ENCODE measurements at regions not wholly inside any gene's neighbourhood (a gene's known extent, or its start where the extent isn't known, plus 50 kb on each side); places are given as distances from the start of the nearest gene placed in this dataset.

- no peak for DNase-seq
These were observed 175.8 kb upstream of the PPP2R2D start for GRCh38 chr10:131724891-131725580.

- DNase-seq, result no peak
These were observed 175.2 kb upstream of the PPP2R2D start for GRCh38 chr10:131725581-131726069.

- DNase-seq, result peak; percentile 66
These were observed 174.5 kb upstream of the PPP2R2D start for GRCh38 chr10:131726076-131726880.

GRCh38 chr10:131726967-131727366, 173.8 kb upstream of the PPP2R2D start:
- DNase-seq, result no peak

GRCh38 chr10:131727560-131727959, 173.2 kb upstream of the PPP2R2D start:
- DNase-seq, result no peak

GRCh38 chr10:131728286-131729228, 172.3 kb upstream of the PPP2R2D start:
- no peak for DNase-seq

- DNase-seq, result no peak
These were observed 171.4 kb upstream of the PPP2R2D start for GRCh38 chr10:131729361-131729760.

GRCh38 chr10:131729938-131730660, 170.7 kb upstream of the PPP2R2D start:
- no peak for DNase-seq

- DNase-seq, result no peak
These were observed 169.9 kb upstream of the PPP2R2D start for GRCh38 chr10:131730771-131731497.

- DNase-seq, result no peak
These were observed 168.8 kb upstream of the PPP2R2D start for GRCh38 chr10:131731780-131732630.

- no peak for DNase-seq
These were observed 168.1 kb upstream of the PPP2R2D start for GRCh38 chr10:131732631-131733127.

- no peak for DNase-seq
These were observed 167.2 kb upstream of the PPP2R2D start for GRCh38 chr10:131733596-131733995.

GRCh38 chr10:131735577-131735976, 165.2 kb upstream of the PPP2R2D start:
- DNase-seq, result no peak

GRCh38 chr10:131736321-131736980, 164.4 kb upstream of the PPP2R2D start:
- no peak for DNase-seq

- DNase-seq, result no peak
These were observed 163.0 kb upstream of the PPP2R2D start for GRCh38 chr10:131737543-131738395.

GRCh38 chr10:131738396-131738735, 162.4 kb upstream of the PPP2R2D start:
- no peak for DNase-seq

- no peak for DNase-seq
These were observed 161.6 kb upstream of the PPP2R2D start for GRCh38 chr10:131739206-131739605.

GRCh38 chr10:131742500-131742951, 158.3 kb upstream of the PPP2R2D start:
- DNase-seq, result no peak

All from NCI-H510A (cell line).